ENCODE measurements at regions not wholly inside any gene's neighbourhood (a gene's known extent, or its start where the extent isn't known, plus 50 kb on each side); places are given as distances from the start of the nearest gene placed in this dataset.
"Not testable (repeated sequence)": the region's sequence is repeated elsewhere in the genome, so short reads cannot be mapped to it uniquely, and the experiment has no call there.

DNA sequence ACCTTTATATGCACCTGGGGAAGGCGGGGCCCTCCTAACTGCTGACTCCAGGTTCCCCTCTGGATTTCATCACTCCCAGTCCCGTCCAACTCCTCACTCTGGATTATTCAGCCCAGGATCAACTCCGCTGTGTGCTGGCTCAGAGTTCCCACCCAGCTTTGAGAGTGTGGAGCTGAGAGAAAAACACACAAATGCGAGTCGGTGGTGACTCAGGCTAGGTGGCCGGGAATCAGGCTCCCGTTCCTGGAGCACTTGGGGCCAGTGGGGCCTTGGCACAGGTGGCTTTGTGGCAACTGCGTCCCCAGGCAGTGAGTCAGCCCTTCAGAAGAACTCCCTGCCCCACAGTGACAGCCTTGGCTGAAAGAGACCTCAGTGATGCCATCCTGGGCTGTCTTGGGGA is 139.1 kb downstream of the TNFRSF13B start:
- not testable (repeated sequence) for TF ChIP-seq CTCF (IDR thresholded peaks at IDR 0.05; ENCODE audit: low read depth, low read length, poor library complexity, severe bottlenecking); EZH2phosphoT487 (IDR thresholded peaks at IDR 0.05; ENCODE audit: borderline replicate concordance, low read length)

Measured in DOHH2 (cell line).